Astrocyte of the spinal cord (primary cell): ENCODE measurements at regions not wholly inside any gene's neighbourhood (a gene's known extent, or its start where the extent isn't known, plus 50 kb on each side); places are given as distances from the start of the nearest gene placed in this dataset.
A peak's percentile ranks its signal among the peaks of the same experiment; 100 is the strongest.

Source experiments
- DNase-seq: peaks from one replicate; pipeline ENCODE4 v3.0.0; 2011; ENCODE audit warnings: low read depth, low spot score
- H3K4me3 ChIP-seq: 2 replicates; pipeline ENCODE4 v1.5.1; 2011; ENCODE audit warnings: low read depth, mild to moderate bottlenecking, low read length, moderate library complexity
- in situ Hi-C: cut with HindIII; loops from 2 replicates; pipeline ENCODE4 v1.10.0; 2017; ENCODE audit warnings: low sequenced_read_pairs
- TF ChIP-seq, protein P1 (sequence below): IDR thresholded peaks from 2 replicates; pipeline ENCODE4 v1.5.1; 2012; ENCODE audit warnings: low read depth, mild to moderate bottlenecking, low read length, inconsistent platforms

DNA sequence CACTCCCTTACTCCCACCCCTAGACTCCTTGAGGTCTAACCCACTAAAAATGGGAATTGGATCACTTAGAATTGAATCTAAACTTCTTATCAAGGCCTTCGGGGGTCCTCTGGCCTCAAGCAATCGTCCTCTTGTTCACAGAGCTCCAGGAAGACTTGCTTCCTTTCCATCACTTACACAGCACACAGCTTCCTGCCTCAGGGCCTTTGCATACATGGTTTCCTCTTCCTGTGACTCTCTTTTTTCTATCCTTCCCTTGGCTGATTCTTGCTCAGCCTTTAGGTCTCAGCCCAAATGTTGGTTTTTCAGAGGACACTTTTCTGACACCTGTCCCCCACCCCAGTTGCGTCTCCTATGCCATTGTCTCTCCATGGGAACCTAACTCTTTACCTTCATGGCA is 50.0 kb upstream of the ALDH1B1 start:
- no peak overlapping the region for H3K4me3 ChIP-seq
- no peak for DNase-seq
- TF ChIP-seq, protein P1, sequence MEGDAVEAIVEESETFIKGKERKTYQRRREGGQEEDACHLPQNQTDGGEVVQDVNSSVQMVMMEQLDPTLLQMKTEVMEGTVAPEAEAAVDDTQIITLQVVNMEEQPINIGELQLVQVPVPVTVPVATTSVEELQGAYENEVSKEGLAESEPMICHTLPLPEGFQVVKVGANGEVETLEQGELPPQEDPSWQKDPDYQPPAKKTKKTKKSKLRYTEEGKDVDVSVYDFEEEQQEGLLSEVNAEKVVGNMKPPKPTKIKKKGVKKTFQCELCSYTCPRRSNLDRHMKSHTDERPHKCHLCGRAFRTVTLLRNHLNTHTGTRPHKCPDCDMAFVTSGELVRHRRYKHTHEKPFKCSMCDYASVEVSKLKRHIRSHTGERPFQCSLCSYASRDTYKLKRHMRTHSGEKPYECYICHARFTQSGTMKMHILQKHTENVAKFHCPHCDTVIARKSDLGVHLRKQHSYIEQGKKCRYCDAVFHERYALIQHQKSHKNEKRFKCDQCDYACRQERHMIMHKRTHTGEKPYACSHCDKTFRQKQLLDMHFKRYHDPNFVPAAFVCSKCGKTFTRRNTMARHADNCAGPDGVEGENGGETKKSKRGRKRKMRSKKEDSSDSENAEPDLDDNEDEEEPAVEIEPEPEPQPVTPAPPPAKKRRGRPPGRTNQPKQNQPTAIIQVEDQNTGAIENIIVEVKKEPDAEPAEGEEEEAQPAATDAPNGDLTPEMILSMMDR = no peak
- in situ Hi-C loops = no loop called here

DNA sequence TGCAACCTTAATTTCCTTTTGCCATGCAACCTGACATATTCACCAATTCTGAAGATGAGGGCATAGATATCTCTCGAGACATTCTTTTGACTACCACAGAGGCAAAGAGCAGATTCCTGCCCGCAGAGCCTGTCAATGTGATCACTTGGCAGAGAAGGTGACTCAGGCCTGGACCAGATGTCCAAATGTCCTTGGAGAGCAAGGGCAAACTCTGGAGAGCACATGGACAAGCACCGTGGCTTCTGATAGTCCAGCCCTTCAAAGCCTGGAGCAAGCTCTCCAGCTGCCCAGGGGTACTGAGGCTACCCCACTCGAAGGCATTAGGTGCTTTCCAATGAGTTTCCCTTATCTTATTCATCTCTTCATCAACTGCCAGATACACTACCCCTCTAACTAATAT is 50.4 kb upstream of the ALDH1B1 start:
- in situ Hi-C loops = no loop called here

DNA sequence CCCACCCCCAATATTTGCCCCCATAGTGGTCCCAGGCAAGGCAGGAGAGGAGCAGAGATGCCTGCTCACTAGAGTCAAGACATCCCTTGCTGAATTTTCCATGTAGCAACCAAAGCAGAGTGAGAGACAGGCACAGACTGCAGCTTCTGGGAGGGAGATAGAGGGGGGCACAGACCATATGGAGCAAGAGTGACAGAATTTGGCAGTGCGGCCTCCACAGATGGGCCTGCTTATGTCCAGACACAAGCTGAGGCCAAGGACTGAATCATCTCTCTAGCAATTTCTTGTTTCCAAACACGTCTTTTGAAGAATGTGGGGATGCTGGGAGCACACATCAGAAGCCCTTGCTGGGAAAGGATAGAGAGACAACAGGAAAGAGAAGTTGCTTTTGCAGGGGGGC is 53.0 kb upstream of the ALDH1B1 start:
- peak; percentile 23 for DNase-seq
- TF ChIP-seq, protein P1 = no peak
- H3K4me3 ChIP-seq = no peak overlapping the region
- in situ Hi-C loops = no loop called here

More for the DNA sequence above, 50.4 kb upstream of the ALDH1B1 start:
- TF ChIP-seq, protein P1 = no peak
- DNase-seq = no peak
- no peak overlapping the region for H3K4me3 ChIP-seq

DNA sequence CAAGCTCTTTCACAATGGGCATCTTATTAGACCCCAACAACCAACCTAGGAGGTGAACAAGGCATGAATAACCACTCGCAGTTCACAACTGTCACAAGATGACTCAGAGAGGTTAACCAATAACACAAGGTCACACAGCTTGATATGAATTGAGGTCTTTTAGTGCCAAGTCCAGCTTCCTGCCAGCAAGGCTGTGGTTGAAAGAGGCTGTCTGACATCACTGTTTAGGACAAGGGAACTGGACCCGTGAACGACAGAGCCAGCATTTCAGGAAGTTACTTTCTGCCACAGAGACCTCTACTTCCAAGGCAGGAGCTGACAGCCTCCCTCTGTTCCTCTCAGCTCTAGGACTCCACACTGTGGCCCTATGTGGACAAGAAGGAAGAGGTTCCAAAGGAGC is 53.4 kb upstream of the ALDH1B1 start:
- peak; percentile 76 for DNase-seq
- TF ChIP-seq, protein P1 = no peak
- in situ Hi-C loops = no loop called here
- H3K4me3 ChIP-seq = no peak overlapping the region

DNA sequence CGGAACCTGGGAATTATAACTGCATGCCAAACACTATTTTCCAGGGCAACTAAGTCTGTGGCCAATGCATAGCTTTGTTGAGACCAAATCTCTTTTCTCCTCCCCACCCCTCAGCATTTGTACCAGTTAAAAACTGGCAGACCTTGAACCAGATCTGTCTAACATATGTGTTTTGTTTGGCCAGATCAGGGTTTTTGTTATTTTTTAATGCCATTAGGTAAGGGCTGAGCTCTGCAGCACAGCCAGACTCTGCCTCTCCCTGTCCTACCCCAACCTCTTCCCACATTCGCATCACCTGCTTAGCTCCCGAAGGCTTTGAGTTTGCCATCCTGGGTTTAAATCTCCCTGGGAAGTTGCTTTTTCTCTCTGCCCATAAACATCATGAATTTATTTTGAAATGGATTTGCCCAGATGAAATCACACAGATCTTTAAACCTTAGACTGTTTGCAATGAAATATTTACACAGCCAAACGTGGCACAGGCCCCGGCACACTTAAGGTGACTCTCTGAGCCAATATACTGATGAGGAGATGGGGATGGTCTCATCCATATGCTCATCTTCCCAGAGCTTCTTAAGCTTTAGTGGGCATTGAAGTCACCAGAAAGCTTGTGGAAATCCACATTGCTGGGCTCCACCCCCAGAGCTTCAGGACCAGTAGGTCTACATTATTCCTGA is 54.0 kb upstream of the ALDH1B1 start:
- TF ChIP-seq, protein P1 = no peak
- H3K4me3 ChIP-seq = no peak overlapping the region
- no peak for DNase-seq
- in situ Hi-C loops = no loop called here

DNA sequence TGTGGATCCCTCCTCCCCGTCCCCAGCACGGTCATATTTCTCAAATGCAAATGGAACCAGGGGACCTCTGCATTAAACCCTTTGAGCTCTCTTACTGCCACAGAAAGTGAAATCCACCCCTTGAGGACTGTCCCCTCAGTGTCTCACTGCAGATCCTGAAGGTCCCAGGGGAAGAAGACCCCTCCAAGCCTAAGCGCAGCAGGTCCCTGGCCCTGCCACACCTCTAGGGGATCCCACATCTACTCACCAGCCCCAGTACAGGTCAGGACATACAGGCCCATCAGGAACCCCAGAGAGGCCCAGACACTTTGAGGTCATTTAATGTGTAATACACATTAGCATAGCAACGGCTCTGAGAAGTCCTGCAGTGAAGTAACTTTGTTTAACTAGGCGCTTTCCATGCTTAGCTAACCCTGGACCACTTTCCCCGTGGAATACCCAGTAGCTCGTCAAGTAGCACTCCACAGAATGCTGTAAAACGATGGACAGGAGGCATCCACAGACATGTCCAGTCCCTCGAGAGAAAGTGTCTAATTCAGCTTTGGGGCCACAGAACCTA is 54.7 kb upstream of the ALDH1B1 start:
- in situ Hi-C loops = no loop called here
- H3K4me3 ChIP-seq = no peak overlapping the region
- TF ChIP-seq, protein P1 = no peak
- DNase-seq = no peak
